GM13977 (cell line): ENCODE measurements at regions not wholly inside any gene's neighbourhood (a gene's known extent, or its start where the extent isn't known, plus 50 kb on each side); places are given as distances from the start of the nearest gene placed in this dataset.

Experiments
- DNase-seq: peaks from one replicate; pipeline ENCODE4 v3.0.0; 2012; ENCODE audit warnings: low spot score
- CTCF ChIP-seq: IDR thresholded peaks from 2 replicates; pipeline ENCODE4 v1.5.1; 2012; ENCODE audit warnings: mild to moderate bottlenecking, control low read depth; ENCODE audit not compliant: insufficient read depth; ENCODE audit errors: extremely low read depth, missing control alignments
- in situ Hi-C: fragments of 300-500 bp; cut with MboI; formaldehyde crosslinking; loops from one replicate; pipeline ENCODE4 v1.12.0; 2022; ENCODE audit warnings: low sequenced_read_pairs, low pct_unique_long_range_greater_than_20kb, mixed read lengths, inconsistent platforms; ENCODE audit not compliant: unreplicated experiment

- no peak for DNase-seq
- in situ Hi-C loops = no loop called here
- TF ChIP-seq CTCF = no peak
These were observed 147.3 kb downstream of the OMA1 start for GRCh38 chr1:58399176-58399575.

- no peak for DNase-seq
- in situ Hi-C loops = no loop called here
- TF ChIP-seq CTCF = no peak
These were observed 147.8 kb downstream of the OMA1 start for GRCh38 chr1:58398714-58399113.

- TF ChIP-seq CTCF = no peak
- in situ Hi-C loops = no loop called here
- no peak for DNase-seq
These were observed 149.2 kb downstream of the OMA1 start for GRCh38 chr1:58397187-58397820.

- in situ Hi-C loops = no loop called here
- DNase-seq = no peak
These were observed 150.4 kb downstream of the OMA1 start for GRCh38 chr1:58396150-58396549.

GRCh38 chr1:58395355-58395754, 151.2 kb downstream of the OMA1 start:
- TF ChIP-seq CTCF = no peak
- no peak for DNase-seq
- in situ Hi-C loops = no loop called here

More at GRCh38 chr1:58396150-58396549, 150.4 kb downstream of the OMA1 start:
- no peak for TF ChIP-seq CTCF

- in situ Hi-C loops = no loop called here
- DNase-seq = peak; percentile 51
- TF ChIP-seq CTCF = no peak
These were observed 154.4 kb downstream of the OMA1 start for GRCh38 chr1:58392083-58392482.

GRCh38 chr1:58391514-58391913, 155.0 kb downstream of the OMA1 start:
- in situ Hi-C loops = no loop called here
- no peak for DNase-seq
- no peak for TF ChIP-seq CTCF
